BE2C (cell line): ENCODE measurements at regions not wholly inside any gene's neighbourhood (a gene's known extent, or its start where the extent isn't known, plus 50 kb on each side); places are given as distances from the start of the nearest gene placed in this dataset.

Experiments
- DNase-seq: peaks from one replicate; pipeline ENCODE4 v3.0.0-alpha.2; 2020
- H3K27me3 ChIP-seq: fragments of 250-450 bp; sonication (Bioruptor Pico); 2 replicates; pipeline ENCODE4 v1.5.1; 2020; ENCODE audit warnings: mild to moderate bottlenecking
- H3K36me3 ChIP-seq: fragments of 250-450 bp; sonication (Bioruptor Pico); 2 replicates; pipeline ENCODE4 v1.5.1; 2020; ENCODE audit warnings: mild to moderate bottlenecking
- H3K4me1 ChIP-seq: fragments of 250-450 bp; sonication (Bioruptor Pico); 2 replicates; pipeline ENCODE4 v1.5.1; 2020
- H3K4me3 ChIP-seq: 2 replicates; pipeline ENCODE4 v1.5.1; 2011; ENCODE audit warnings: low read depth, low read length
- H3K9me3 ChIP-seq: fragments of 250-450 bp; sonication (Bioruptor Pico); 2 replicates; pipeline ENCODE4 v1.5.1; 2020
- CTCF ChIP-seq: IDR thresholded peaks from 2 replicates; pipeline ENCODE4 v1.5.1; 2012; ENCODE audit warnings: mild to moderate bottlenecking, low read depth, low read length

DNA sequence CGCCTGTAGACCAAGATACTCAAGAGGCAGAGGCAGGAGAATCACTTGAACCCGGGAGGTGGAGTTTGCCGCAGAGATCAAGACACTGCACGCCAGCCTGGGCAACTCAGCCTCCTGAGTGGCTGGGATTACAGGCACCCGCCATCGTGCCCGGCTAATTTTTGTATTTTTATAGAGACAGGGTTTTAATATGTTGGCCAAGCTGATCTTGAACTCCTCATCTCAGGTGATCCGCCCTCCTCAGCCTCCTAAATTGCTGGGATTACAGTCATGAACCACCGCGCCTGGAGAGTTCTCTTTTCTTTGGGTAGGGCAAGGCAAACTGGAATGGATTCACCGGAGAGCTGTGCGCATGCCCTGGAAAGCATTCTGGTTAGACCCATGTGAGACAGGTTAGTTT, 179.3 kb upstream of the ALG10B start:
- TF ChIP-seq CTCF: no peak
- H3K9me3 ChIP-seq: no peaks in the 10 kb centered on the region; the same call in 1 of the 2 replicates
- H3K4me1 ChIP-seq: no peaks in the 10 kb centered on the region

GRCh38 chr12:38137716-38138115, 178.9 kb upstream of the ALG10B start:
- H3K4me1 ChIP-seq: no peaks in the 10 kb centered on the region
- peaks cover 14% of the 10 kb centered on the region for H3K27me3 ChIP-seq
- no peak for DNase-seq
- H3K36me3 ChIP-seq: no peaks in the 10 kb centered on the region
- H3K9me3 ChIP-seq: no peaks in the 10 kb centered on the region; the same call in 1 of the 2 replicates
- TF ChIP-seq CTCF: no peak
- no peak overlapping the region for H3K4me3 ChIP-seq

More for the DNA sequence above, 179.3 kb upstream of the ALG10B start:
- H3K36me3 ChIP-seq: no peaks in the 10 kb centered on the region
- peaks cover 14% of the 10 kb centered on the region for H3K27me3 ChIP-seq
- H3K4me3 ChIP-seq: no peak overlapping the region
- no peak for DNase-seq

- Histone ChIP-seq H3K9me3 (no peaks in the 10 kb centered on the region; the same call in 1 of the 2 replicates), H3K36me3 (no peaks in the 10 kb centered on the region), H3K4me3 (peak overlapping the region; percentile 62), H3K4me1 (no peaks in the 10 kb centered on the region), H3K27me3 (peaks cover 14% of the 10 kb centered on the region)
- TF ChIP-seq CTCF: peak; percentile 95
- peak; percentile 73 for DNase-seq
These were observed 178.1 kb upstream of the ALG10B start for GRCh38 chr12:38138225-38139221.

DNA sequence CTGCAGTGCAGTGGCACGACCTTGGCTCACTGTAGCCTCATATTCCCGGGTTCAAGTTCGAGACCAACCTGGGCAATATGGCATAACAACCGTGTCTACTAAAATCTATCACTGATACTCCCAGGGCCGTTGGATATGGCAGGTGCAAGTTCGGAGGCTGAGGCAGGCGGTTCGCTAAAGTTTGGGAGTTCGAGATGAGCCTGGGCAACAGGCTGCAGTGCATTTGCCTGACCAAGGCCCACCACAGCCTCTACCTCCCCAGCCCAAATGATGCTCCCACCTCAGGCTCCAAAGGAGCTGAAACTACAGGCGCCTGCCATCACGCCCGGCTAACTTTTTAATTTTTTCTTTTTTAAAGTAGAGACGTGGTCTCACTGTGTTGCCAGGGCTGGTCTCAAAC, 177.1 kb upstream of the ALG10B start:
- Histone ChIP-seq H3K4me3 (no peak overlapping the region), H3K4me1 (no peaks in the 10 kb centered on the region), H3K36me3 (no peaks in the 10 kb centered on the region), H3K27me3 (peaks cover 14% of the 10 kb centered on the region), H3K9me3 (no peaks in the 10 kb centered on the region; the same call in 1 of the 2 replicates)
- no peak for TF ChIP-seq CTCF
- DNase-seq: no peak

DNA sequence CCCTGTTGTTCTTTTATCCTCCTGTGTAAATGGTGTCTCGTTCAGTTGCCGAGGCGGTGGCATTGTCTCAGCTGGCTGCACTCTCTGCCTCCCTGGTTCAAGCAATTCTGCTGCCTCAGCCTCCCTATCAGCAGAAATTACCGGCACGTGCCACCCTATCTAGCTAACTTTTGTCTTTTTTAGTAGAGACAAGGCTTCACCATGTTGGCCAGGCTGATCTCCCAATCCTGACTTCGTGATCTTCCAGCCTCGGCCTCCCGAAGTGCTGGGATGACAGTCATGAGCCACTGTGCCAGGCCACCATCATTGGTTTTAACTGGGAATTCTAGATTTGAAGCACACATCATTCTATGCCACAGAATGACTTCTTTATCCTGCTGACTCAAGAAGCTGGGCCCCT, 175.3 kb upstream of the ALG10B start:
- Histone ChIP-seq H3K4me1 (no peaks in the 10 kb centered on the region), H3K27me3 (peaks cover 17% of the 10 kb centered on the region), H3K9me3 (no peaks in the 10 kb centered on the region; the same call in 1 of the 2 replicates), H3K4me3 (no peak overlapping the region), H3K36me3 (no peaks in the 10 kb centered on the region)
- no peak for DNase-seq
- no peak for TF ChIP-seq CTCF

DNA sequence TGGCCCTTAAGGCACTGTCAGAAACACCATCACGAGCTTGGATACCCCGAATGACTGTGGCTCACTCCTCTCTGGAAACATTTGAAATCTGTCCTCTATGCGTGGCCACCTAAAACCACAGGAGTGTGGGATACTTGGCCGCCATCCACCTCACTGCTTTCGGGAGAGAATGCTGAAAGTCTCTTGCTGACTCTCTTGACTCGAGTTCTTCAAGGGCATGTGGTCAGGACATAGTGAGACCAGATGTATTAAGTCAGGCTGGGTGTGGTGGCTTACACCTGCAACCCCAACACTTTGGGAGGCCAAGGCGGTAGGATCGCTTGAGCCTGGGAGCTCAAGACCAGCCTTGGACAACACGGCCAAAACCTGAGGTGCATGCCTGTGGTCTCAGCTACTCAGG, 174.7 kb upstream of the ALG10B start:
- TF ChIP-seq CTCF: no peak
- Histone ChIP-seq H3K36me3 (no peaks in the 10 kb centered on the region), H3K27me3 (peaks cover 17% of the 10 kb centered on the region), H3K9me3 (no peaks in the 10 kb centered on the region; the same call in 1 of the 2 replicates), H3K4me1 (no peaks in the 10 kb centered on the region), H3K4me3 (no peak overlapping the region)
- DNase-seq: no peak
